Activated naive CD4-positive, alpha-beta T cell treated with Interleukin-2 at 50 U/mL for 16 hours (primary cell): ENCODE measurements at regions not wholly inside any gene's neighbourhood (a gene's known extent, or its start where the extent isn't known, plus 50 kb on each side); places are given as distances from the start of the nearest gene placed in this dataset.
"Not testable (repeated sequence)": the region's sequence is repeated elsewhere in the genome, so short reads cannot be mapped to it uniquely, and the experiment has no call there.

Source experiments
- DNase-seq: peaks from one replicate; pipeline ENCODE4 v3.0.0-alpha.2; 2020

DNA sequence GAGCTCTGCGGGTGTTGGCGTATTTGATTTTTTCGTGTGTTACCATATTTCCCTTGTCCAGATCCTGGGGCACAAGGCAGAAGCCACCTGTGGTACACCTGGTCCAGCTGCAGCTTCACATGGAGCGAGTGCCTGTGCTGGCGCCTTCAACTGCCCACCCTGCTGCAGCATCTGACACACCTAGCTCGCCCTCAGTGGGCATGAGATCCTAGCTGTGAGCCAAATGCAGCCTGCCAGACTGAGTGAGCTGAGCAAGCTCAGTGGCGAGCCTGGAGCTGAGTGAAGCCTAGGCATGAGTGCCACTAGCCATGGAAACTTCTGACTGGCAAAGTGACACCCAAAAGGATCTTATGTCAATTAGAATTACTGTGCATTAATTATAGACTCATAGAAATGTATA lies 1226.8 kb upstream of the FLRT2 start:
- DNase-seq = no peak

DNA sequence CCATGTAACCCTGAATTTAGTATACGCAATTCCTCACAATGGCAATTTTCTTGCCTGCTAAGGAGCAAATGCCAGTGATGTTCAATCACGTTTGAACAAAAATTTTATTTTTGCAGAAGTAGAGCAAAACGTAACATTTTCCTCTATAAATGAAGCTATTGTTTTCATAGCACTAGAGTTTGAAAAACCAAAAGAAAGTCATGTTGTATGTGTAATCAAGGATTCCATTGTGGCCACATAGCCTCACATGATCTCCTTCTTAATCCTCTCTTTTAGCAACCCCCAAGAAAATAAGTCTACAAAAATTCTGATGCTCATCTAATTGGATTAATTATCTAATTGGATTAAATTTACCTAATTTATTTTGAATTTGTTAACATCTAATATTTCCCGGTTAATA lies 1217.4 kb upstream of the FLRT2 start:
- DNase-seq = no peak

DNA sequence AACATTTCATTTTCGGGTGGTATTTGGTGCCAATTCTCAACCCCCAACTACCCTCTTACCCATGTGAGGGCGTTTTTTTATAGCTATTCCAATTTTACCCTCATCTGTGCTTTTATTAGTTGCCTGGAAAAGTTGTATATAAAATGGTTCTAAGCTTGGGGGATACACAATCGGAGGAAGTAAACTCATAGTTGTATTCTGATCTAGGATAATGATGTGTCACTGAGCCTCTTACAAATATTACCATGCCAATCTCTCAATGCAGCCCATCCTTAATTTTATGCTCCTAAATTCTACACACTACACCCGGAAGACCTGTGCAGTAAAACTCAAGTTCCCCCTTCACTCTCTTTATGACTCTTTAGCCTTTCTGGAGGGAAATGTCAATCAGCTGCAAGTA lies 1206.5 kb upstream of the FLRT2 start:
- DNase-seq = no peak

DNA sequence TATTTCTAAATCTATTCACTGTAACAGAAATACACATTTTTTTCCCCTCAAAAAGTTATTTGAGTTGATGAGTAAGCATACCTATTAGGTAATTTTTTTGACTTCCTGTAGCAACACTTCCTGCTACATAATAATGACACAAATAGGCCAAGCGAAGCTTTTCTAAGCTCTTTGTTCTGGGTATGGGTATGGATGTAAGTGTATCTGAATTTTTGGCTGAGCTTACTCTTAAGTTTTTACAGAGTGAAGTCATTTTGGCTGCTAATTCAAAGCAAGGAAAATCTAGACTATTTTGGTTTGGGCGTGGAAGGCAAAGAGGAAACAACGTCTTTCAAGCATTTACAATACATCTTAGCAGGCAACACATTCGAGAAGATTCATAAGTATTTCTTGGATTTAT lies 1206.0 kb upstream of the FLRT2 start:
- no peak for DNase-seq

DNA sequence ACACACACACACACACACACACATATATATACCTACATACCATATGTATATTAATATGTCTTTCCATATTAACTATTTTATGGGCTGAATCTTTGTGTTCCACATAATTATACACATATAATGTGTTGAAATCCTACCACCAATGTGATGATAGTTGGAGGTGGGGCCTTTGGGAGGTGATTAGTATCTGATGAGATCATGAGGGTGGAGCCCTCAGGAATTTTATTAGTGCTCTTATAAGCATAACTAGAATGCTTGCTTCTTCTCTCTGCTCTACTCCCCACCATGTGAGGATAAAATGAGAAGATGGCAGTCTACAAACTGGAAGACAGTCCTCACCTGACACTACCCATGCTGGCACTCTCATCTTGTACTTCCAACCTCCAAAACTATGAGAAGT lies 1193.5 kb upstream of the FLRT2 start:
- DNase-seq = no peak

DNA sequence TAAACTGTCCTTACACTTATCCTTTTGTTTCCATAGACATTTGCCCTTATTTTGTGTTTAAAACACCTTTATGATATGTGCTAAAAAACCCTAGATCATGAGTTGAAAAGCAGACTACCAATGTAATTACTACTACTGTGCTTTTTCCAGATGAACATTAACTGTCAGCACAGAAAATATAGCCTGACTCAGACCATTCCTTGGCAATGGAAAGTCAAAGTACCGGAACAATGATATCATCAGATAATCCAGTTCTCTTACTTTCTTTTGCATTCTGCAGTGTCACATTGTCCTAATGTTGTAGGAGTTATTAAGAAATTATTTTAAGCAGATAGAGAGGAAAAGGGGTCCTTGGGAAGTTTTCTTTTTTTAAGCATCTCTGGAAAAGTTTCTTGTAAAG lies 1189.0 kb upstream of the FLRT2 start:
- DNase-seq = no peak

DNA sequence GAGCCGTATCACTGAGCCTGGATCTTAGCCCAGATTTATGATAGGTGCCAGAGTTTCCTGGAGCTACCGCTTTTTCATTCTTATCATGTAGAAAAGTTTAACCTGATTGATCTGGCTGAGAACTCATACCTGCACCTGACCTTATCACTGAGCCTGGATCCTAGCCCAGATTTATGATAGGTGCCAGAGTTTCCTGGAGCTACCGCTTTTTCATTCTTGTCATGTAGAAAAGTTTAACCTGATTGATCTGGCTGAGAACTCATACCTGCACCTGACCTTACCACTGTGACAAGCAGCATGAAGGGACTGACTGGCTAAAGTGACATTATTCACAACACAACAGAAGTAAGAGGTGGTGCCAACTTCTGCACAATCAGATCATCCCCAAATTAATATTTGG lies 1188.1 kb upstream of the FLRT2 start:
- not testable (repeated sequence) for DNase-seq

DNA sequence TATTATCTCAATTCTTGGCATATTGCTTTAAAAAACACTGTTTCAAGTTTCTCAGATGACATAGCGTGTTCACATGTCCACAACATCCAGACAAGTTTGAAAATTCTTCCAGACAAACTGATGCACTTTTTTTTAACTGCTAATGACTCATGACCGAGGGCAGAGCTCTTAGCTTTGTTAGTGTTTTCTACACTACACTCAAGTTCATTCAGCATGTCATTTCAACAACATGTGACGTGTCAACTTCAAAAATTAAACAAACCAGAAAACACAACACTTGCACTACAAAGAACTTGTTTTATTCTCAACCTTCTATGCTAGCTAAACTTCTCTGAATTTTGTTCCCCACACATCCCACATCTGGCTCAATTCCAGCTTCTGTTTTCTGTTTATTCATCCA lies 1186.3 kb upstream of the FLRT2 start:
- DNase-seq = no peak

DNA sequence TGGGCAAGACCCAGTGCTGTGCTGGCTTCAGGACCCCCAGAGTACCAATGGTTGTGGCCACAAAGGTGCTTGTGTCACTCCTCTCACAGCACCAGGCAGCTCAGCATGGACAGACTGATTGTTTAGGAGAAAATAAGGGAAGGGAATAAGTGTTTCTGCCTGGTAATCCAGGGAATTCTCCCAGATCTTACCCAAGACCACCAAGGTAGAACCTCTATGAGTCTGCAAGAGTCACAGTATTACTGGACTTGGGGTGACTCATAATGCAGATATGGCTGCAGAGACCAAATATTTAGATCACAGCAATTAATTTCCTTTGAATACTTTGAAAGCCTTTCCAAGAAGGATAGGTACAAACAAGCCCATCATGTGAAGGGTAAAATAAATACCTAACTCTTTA lies 1178.3 kb upstream of the FLRT2 start:
- DNase-seq = no peak

DNA sequence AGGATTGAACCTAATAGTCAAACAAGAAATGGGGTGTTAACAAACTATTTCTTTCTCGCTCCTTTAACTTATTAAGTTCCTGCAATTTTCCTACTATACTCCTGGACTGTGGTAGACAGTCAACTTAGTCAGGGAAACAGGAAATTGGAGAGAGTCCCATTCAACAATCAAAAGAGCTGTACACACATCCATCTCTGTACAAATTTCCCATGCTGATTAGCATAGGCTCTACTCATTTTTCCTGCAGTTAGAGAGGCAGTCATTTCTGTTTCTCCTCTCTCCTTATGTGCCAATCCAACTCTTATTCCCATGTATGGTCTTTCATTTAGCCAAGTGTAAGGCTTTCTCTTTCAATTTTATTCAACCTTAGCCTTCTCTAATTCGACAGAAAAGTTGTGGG lies 1168.5 kb upstream of the FLRT2 start:
- DNase-seq = no peak

DNA sequence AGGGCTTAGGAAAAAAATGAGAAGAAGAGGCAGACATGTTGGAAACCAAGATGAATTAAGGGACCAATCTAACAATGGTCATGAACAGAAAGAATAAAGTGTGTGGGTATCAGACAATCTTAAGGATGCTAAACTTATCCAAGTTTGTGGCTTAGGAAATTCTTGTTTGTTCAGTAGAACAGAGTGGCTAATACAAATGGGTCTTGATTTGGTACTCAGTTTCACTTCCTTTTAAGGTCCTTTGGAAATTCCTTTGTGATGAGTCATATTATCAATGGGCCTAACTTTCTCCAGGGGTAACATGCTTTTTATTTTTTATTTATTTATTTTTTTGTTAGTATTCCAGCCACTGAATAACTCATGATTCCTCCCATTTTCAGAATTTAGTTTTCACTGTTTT lies 1154.7 kb upstream of the FLRT2 start:
- DNase-seq = no peak

DNA sequence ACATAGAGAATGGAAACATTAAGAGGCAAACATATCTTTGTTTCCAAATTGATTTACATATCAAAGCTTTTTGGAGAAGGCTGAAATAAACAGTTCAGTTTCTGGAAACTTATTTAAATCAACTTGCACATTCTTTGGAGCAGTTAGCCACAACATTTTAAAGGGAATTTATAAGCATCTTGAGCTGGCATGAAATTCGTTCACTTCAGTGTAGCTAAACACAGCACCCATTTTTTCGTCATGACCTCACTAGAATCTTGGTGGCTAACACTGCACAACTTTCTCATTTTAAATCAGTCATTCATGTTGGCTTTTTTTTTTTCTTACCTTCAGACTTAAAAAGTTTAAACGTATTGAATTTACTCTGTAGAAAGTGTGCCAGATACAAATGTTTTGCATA lies 1139.9 kb upstream of the FLRT2 start:
- DNase-seq = no peak

DNA sequence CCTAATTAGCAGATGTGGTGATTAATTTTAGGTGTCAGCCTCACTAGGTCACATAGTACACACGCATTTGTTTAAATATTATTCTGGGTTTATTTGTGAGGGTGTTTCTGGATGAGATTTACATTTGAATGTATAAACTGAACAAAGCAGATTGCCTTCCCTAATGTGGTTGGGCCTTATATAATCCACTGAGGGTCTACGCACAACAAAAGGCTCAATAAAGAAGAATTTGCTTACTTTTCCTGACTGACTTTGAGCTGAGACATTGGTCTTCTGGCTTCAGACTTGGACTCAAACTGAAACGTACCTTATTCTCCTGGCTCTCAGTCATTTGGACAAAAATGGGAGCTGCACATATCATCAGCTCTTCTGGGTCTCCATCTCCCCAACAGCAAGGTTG lies 1132.3 kb upstream of the FLRT2 start:
- no peak for DNase-seq

DNA sequence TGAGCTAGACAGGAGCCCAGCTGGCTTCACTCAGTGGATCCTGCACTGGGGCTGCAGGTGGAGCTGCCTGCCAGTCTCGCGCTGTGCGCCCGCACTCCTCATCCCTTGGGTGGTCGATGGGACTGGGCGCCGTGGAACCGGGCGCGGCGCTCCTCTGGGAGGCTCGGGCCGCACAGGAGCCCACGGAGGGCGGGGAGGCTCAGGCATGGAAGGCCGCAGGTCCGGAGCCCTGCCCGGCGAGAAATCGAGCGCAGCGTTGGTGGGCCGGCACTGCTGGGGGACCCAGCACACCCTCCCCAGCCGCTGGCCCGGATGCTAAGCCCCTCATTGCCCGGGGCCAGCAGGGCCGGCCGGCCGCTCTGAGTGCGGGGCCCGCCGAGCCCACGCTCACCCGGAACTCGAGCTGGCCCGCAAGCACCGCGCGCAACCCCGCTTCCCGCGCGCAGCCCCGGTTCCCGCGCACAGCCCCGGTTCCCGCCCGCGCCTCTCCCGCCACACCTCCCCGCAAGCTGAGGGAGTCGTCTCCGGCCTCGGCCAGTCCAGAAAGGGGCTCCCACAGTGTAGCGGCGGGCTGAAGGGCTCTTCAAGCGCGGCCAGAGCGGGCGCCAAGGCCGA lies 1130.5 kb upstream of the FLRT2 start:
- DNase-seq = no peak

DNA sequence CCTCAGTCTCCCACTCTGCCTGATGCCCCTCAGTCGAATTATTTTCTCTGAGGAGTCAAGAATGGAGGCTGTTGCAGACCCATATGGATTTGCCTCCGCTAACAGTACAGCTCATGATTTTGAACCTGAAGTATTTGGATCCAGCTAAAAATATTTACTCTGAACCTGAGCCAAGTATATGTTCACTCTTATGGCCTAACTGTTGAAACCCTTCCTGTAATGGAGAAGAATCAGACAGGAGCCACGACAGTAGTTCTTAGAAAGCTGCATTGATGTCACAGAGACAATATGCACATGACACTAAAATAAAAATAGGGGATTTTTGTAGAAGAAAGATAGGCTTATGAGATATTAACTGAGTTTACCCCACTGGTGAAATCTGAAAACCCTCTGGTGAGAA lies 1128.3 kb upstream of the FLRT2 start:
- no peak for DNase-seq

DNA sequence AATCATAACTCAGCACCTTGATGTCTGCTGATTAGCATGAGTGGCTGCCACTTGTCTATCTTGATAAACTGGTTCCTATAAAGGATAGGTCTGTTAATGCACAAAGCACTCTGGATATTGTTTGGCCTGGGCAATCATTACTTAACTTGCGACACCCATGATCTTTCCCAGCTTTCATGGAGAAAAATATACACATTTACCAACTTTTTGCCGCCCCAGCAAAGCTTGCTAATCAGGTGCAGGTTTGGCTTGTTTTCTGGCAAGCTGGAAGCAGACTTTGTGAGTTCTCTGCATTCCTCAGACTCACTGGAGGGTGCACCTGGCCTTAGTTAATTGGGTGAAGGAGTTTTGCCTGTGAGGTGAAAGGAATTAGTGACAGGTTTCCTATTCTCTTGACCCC lies 1126.4 kb upstream of the FLRT2 start:
- DNase-seq = no peak

DNA sequence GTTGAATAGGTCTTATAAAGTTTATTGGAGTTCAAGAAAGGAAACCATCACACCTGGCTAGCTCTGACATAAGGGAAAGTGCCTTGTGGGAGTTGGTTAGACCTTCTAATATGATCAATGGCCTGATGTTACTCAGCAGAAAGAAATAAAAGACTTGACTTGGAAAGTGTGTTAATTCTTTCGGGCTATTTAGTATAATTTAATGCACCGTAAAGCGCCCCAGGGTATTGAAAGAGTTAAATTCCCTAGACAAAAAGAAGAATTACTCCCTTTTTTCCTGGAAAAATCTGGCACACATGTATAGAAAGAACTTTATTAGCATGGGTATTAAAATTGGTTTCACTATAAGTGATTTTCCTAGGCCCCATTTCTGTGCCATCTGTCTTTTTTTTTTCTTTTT lies 1125.7 kb upstream of the FLRT2 start:
- no peak for DNase-seq

DNA sequence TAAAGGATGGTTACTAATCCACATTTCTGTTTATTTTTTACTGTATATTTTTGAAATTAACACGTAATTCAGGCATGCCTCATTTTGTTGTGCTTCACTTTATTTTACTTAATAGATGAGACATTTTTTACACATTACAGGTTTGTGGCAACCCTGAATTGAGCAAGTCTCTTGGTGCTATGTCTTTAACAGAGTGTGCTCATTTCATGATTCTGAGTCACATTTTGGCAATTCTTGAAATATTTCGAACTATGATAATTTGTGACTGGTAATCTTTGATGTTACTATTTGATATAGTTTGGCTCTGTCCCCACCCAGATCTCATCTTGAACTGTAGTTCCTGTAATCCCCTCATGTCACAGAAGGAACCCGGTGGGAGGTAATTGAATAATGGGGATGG lies 1120.5 kb upstream of the FLRT2 start:
- no peak for DNase-seq

DNA sequence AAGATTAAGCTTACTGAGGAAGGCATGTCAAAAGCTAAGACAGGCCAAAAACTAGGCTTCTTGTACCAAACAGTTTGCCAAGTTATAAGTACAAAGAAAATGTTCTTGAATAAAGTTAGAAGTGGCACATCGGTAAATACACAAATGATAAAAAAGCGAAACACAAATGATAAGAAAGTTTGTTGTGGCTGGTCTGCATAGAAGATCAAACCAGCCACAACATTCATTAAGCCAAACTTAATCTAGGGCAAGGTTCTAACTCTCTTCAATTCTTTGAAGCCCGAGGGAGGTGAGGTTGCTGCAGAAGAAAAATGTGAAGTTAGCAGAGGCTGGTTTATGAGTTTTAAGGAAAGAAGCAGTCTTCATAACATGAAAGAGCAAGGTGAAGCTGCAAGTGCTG lies 1119.6 kb upstream of the FLRT2 start:
- no peak for DNase-seq

DNA sequence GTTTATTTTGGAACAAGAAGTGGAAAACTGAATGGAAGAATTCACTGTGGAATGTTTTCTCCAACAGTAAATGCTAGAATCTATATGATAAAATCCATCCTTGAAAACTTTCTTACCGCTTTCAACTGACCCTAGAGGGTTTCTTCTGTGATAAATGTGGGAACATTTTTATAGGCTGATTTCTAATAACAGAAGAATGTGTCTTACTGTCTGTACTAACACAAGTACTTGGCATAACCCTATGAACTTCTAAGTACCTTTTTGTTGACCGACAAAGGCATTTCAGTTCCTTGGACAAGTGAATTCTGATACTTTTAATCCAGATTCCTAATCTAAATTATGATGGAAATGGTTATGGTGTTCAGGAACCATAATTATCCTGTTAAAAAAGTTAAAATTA lies 1109.7 kb upstream of the FLRT2 start:
- no peak for DNase-seq

DNA sequence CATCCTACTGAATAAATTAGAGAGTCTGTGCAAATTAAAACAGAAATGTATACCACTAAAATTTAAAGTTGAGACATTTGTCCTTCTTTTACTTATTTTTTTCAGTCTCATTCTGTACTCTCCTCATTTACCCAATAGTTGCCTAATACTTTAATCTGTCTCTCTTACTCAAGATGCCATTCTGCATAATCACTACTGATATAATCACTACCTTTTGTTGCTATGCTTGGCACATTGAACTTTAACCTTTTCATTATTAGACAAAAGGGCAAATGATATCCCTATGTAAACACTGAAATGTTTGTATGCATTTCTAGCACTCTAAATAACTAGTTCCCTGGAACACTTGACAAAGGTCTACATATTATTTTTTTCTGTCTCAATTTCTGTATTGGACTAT lies 1108.3 kb upstream of the FLRT2 start:
- DNase-seq = no peak

DNA sequence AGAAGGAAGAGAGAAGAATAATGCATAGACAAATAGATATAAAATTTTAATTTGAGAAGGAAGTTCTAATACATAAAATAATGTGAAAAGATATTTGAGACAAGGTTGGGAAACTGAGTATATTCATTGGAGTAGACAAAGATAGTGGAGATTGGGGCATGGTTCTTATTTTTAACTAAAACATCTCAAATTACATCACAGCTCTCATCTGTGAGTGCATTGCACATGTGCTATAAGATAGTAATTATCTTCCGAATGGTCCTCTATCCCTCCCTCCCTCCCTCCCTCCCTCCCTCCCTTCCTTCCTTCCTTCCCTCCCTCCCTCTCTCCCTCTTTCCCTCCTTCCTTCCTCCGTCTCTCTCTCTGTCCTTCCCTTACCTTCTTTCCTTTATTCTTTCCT lies 1104.0 kb upstream of the FLRT2 start:
- DNase-seq = no peak

DNA sequence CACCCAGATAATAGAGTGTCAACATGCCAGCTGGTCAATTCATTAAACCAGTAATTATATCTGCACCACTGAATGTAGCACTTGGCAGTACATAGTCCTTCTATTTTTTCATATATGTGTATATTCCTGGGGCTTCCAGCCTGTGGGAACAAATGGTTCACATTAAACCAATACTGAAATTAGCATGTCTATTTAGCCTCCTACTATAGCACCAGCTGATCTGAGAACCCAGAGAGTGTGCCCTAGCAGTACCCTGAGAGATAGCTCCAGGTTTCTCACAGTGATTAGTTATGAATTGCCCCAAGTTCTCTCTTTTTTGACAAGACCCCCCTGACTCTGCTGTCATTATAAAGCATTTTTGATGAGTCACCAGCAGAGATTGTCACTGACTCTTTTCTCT lies 1097.3 kb upstream of the FLRT2 start:
- no peak for DNase-seq

DNA sequence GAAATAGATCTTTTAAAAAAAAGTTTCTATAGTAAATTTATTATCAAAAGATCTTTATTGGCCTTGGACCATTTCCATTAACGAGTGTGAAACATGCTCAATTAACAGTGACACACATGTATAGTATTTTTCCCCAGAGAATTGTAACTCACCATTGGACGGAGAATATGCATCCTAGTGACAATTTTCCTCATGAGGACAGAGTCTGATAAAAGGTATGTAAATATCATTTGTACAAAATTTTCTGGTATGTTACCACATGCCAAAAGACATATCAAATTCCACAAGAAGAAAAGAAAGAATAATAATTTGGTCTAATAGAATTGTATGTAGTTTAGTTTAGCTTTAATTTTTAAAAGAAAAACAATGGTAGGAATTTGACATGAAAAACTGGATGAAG lies 1096.0 kb upstream of the FLRT2 start:
- no peak for DNase-seq

DNA sequence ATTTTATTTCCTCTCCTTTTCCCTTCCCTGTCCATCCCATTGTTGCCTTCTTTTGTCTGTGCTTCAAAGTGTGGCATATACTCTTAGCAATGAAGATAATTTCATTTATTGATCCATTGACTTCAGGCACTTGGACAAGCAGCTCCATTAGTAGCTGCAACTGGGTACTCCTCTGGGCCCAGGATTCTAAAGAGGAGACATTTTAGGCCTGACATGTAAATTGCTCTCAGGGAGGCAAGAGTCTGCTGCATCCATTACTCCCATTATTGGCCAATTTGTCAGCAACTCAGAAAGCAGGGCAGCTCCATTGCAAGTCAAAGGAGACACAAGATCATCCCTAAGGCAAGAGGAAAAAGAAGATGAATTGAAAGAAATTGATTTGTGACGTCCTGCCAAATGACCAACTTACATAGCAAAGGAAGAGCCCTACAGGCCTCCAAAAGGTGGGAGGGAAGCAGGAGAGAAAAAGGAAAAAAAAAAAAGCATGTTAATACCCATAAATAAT lies 1094.1 kb upstream of the FLRT2 start:
- no peak for DNase-seq

DNA sequence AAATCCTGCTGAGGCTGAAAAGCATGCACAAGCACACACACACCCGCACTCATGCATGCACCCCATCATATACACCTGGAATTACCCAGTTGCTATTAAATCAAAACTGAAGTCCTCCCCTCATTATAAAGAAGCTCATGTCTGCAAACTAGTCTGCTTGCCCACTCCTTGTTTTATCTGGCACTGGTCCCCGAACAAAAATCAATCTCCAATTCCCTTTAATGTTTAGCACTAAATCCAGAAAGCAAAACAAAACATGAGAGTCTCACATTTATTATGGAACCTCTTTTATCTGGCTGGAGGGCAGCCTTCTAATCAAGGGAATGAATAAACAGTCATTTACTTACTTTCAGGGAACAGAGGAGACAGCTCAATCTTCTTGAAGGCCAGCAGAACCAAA lies 1093.4 kb upstream of the FLRT2 start:
- DNase-seq = no peak
